Motor neuron (in vitro differentiated cells): ENCODE measurements at regions not wholly inside any gene's neighbourhood (a gene's known extent, or its start where the extent isn't known, plus 50 kb on each side); places are given as distances from the start of the nearest gene placed in this dataset.
A peak's percentile ranks its signal among the peaks of the same experiment; 100 is the strongest.
"Not testable (repeated sequence)": the region's sequence is repeated elsewhere in the genome, so short reads cannot be mapped to it uniquely, and the experiment has no call there.

Experiments
- ATAC-seq, 8 experiments: fragments of 200-7000 bp; cut with Tn5 transposase; replicated peaks in 6 of 8; 2 replicates each; pipeline ENCODE4 v1.8.0; 2021; ENCODE audit warnings: mild to moderate bottlenecking in 8 of 8, moderate library complexity in 8 of 8
- H3K27ac ChIP-seq, 2 donors: fragments of 250-450 bp; sonication (Bioruptor Pico); 2 replicates each; pipeline ENCODE4 v1.9.0; 2021; ENCODE audit warnings: antibody characterized with exemption in 2 of 2, mild to moderate bottlenecking in 2 of 2, moderate library complexity in 1 of 2
- H3K4me1 ChIP-seq, 2 donors: fragments of 250-450 bp; sonication (Bioruptor Pico); replicated peaks in 1 of 2; 2 replicates each; pipeline ENCODE4 v1.6.1; 2021; ENCODE audit warnings: antibody characterized with exemption in 2 of 2, mild to moderate bottlenecking in 2 of 2, moderate library complexity in 1 of 2
- H3K4me3 ChIP-seq, 5 donors: fragments of 250-450 bp; sonication (Bioruptor Pico); 2 replicates each; pipeline ENCODE4 v1.9.0; 2021; ENCODE audit warnings: antibody characterized with exemption in 5 of 5, mild to moderate bottlenecking in 5 of 5, moderate library complexity in 4 of 5
- WGBS, 10 experiments: fragments of 450-650 bp; shearing (Covaris generic); methylation state at CpG; one replicate each; pipeline ENCODE4 v1.0.0; 2022; 5-methylcytosine and 5-hydroxymethylcytosine counted together
- in situ Hi-C, 9 experiments: fragments of 400-800 bp; cut with MboI; loops; one replicate each; pipeline ENCODE4 v1.15.0; 2021; ENCODE audit warnings: low sequenced_read_pairs in 9 of 9, low pct_unique_long_range_greater_than_20kb in 2 of 9; ENCODE audit not compliant: unreplicated experiment in 9 of 9

- H3K4me3 ChIP-seq, ATAC-seq, H3K27ac ChIP-seq, in situ Hi-C loops: not testable (repeated sequence)
- 58 to 100% (median 91%) methylated on average over 2 to 4 of the region's 4 CpGs for WGBS, 10 experiments
- peaks cover 2 to 11% of the 10 kb centered on the region in 2 donors for H3K4me1 ChIP-seq
Measured at GRCh38 chr1:25171013-25171412, 61.3 kb downstream of the SYF2 start.

GRCh38 chr1:25170439-25170838 lies 61.9 kb downstream of the SYF2 start:
- WGBS, 10 experiments, result 29 to 91% (median 81%) methylated on average over 1 to 6 of the region's 6 CpGs; no CpG with 5 or more reads in 2 of the 10 experiments
- no peak overlapping the region for H3K4me3 ChIP-seq
- in situ Hi-C loops, result no loop called here
- no peak overlapping the region for H3K27ac ChIP-seq
- H3K4me1 ChIP-seq, result peaks cover 2 to 11% of the 10 kb centered on the region in 2 donors
- ATAC-seq, result no peak

- Histone ChIP-seq H3K27ac (no peak overlapping the region), H3K4me1 (peaks cover 2 to 11% of the 10 kb centered on the region in 2 donors), H3K4me3 (no peak overlapping the region)
- in situ Hi-C loops, result no loop called here
- ATAC-seq, result no peak
- 25 to 97% (median 81%) methylated on average over 2 to 8 of the region's 8 CpGs; no CpG with 5 or more reads in 3 of the 10 experiments for WGBS, 10 experiments
Measured at GRCh38 chr1:25169610-25170009, 62.7 kb downstream of the SYF2 start.

- Histone ChIP-seq H3K4me1 (peaks cover 2 to 11% of the 10 kb centered on the region in 2 donors), H3K4me3 (no peak overlapping the region), H3K27ac (no peak overlapping the region)
- WGBS, 10 experiments, result 75 to 100% (median 90%) methylated on average over 1 to 2 of the region's 2 CpGs; no CpG with 5 or more reads in 4 of the 10 experiments
- ATAC-seq, result no peak
- in situ Hi-C loops, result no loop called here
Measured at GRCh38 chr1:25169168-25169567, 63.1 kb downstream of the SYF2 start.

GRCh38 chr1:25168193-25169071 lies 63.9 kb downstream of the SYF2 start:
- in situ Hi-C loops, result no loop called here
- WGBS, 10 experiments, result 34 to 80% (median 46%) methylated on average over 1 to 11 of the region's 11 CpGs
- H3K4me3 ChIP-seq, result no peak overlapping the region
- H3K27ac ChIP-seq, result no peak overlapping the region
- ATAC-seq, result no peak
- H3K4me1 ChIP-seq, result peaks cover 2 to 11% of the 10 kb centered on the region in 2 donors

GRCh38 chr1:25167269-25168192 lies 64.8 kb downstream of the SYF2 start:
- H3K4me1 ChIP-seq, result peaks cover 2 to 11% of the 10 kb centered on the region in 2 donors
- 20 to 100% (median 38%) methylated on average over 1 to 15 of the region's 17 CpGs; no CpG with 5 or more reads in 1 of the 10 experiments for WGBS, 10 experiments
- ATAC-seq, result peak in 6 of 8 experiments; percentile 49 to 78 (median 75)
- in situ Hi-C loops, result no loop called here
- H3K4me3 ChIP-seq, result no peak overlapping the region
- H3K27ac ChIP-seq, result no peak overlapping the region

GRCh38 chr1:25166847-25167246 lies 65.5 kb downstream of the SYF2 start:
- WGBS, 10 experiments, result 40 to 100% (median 50%) methylated on average over 1 to 3 of the region's 4 CpGs; no CpG with 5 or more reads in 7 of the 10 experiments
- Histone ChIP-seq H3K4me1 (peaks cover 2 to 11% of the 10 kb centered on the region in 2 donors), H3K4me3 (no peak overlapping the region), H3K27ac (no peak overlapping the region)
- ATAC-seq, result no peak
- in situ Hi-C loops, result no loop called here

- Histone ChIP-seq H3K27ac (no peak overlapping the region), H3K4me3 (no peak overlapping the region), H3K4me1 (peaks cover 2 to 11% of the 10 kb centered on the region in 2 donors)
- ATAC-seq, result no peak
- 90 to 100% (median 100%) methylated on average over 1 to 2 of the region's 2 CpGs; no CpG with 5 or more reads in 7 of the 10 experiments for WGBS, 10 experiments
- in situ Hi-C loops, result no loop called here
Measured at GRCh38 chr1:25163986-25164385, 68.3 kb downstream of the SYF2 start.

- in situ Hi-C loops, result no loop called here
- 0 to 42% (median 6%) methylated on average over 1 to 2 of the region's 2 CpGs; no CpG with 5 or more reads in 1 of the 10 experiments for WGBS, 10 experiments
- H3K4me1 ChIP-seq, result peaks cover 0 to under 1% of the 10 kb centered on the region in 2 donors
- ATAC-seq, result no peak
- H3K27ac ChIP-seq, result no peak overlapping the region
- no peak overlapping the region for H3K4me3 ChIP-seq
Measured at GRCh38 chr1:25161981-25162380, 70.3 kb downstream of the SYF2 start.

GRCh38 chr1:25157846-25158245 lies 74.5 kb downstream of the SYF2 start:
- Histone ChIP-seq H3K4me1 (no peaks in the 10 kb centered on the region), H3K27ac (no peak overlapping the region), H3K4me3 (no peak overlapping the region)
- no peak for ATAC-seq
- 17 to 100% (median 67%) methylated on average over 1 to 3 of the region's 3 CpGs; no CpG with 5 or more reads in 2 of the 10 experiments for WGBS, 10 experiments
- in situ Hi-C loops, result no loop called here

- 0 to 100% (median 82%) methylated on average over 1 of the region's 1 CpG; no CpG with 5 or more reads in 1 of the 10 experiments for WGBS, 10 experiments
- ATAC-seq, result no peak
- in situ Hi-C loops, result no loop called here
- Histone ChIP-seq H3K4me3 (no peak overlapping the region), H3K27ac (no peak overlapping the region), H3K4me1 (no peaks in the 10 kb centered on the region)
Measured at GRCh38 chr1:25150985-25151495, 81.3 kb downstream of the SYF2 start.

- 0 to 80% (median 50%) methylated on average over 1 to 2 of the region's 2 CpGs for whole genome bisulfite sequencing, 10 experiments
- in situ Hi-C loops, result loop anchor here in 1 of 9 experiments (25.0 kb wide), 1 partner anchor 936 kb away; no protein-coding TSS in a partner anchor
- Histone ChIP-seq H3K27ac (no peak overlapping the region), H3K4me1 (no peaks in the 10 kb centered on the region), H3K4me3 (no peak overlapping the region)
- peak in 1 of 8 experiments; percentile 45 for ATAC-seq
Measured at GRCh38 chr1:25148673-25149300, 83.5 kb downstream of the SYF2 start.
